Activated CD4-positive, alpha-beta T cell treated with anti-CD3 and anti-CD28 coated beads, Interleukin-2, amount 10 ng/mL, durations not matched to agents 7 days and 5 days (primary cell): ENCODE measurements at regions not wholly inside any gene's neighbourhood (a gene's known extent, or its start where the extent isn't known, plus 50 kb on each side); places are given as distances from the start of the nearest gene placed in this dataset.

Experiments used
- CTCF ChIA-PET: fragments of 350-600 bp; sonication (Branson Sonifier 250); formaldehyde crosslinking; loops from one replicate; lab custom pipeline; 2021; ENCODE audit warnings: antibody characterized with exemption; lab: Charles Lee
- POLR2A ChIA-PET: fragments of 350-600 bp; sonication (Branson Sonifier 250); formaldehyde crosslinking; loops from one replicate; lab custom pipeline; 2021; ENCODE audit warnings: antibody characterized with exemption; lab: Charles Lee
- DNase-seq: peaks from one replicate; pipeline ENCODE4 v3.0.0-alpha.2; 2020
- H3K27ac Mint-ChIP-seq: one replicate; pipeline ENCODE4 v1.8.0; 2021; ENCODE audit warnings: mild to moderate bottlenecking, moderate library complexity, mixed read lengths
- H3K27me3 Mint-ChIP-seq: one replicate; pipeline ENCODE4 v1.8.0; 2021; ENCODE audit warnings: mixed read lengths
- H3K36me3 Mint-ChIP-seq: one replicate; pipeline ENCODE4 v1.8.0; 2021; ENCODE audit warnings: low read depth, mixed read lengths
- H3K4me1 Mint-ChIP-seq: one replicate; pipeline ENCODE4 v1.8.0; 2021; ENCODE audit warnings: mixed read lengths
- H3K4me3 Mint-ChIP-seq: one replicate; pipeline ENCODE4 v1.8.0; 2021; ENCODE audit warnings: mild to moderate bottlenecking, moderate library complexity, mixed read lengths
- H3K9me3 Mint-ChIP-seq: one replicate; pipeline ENCODE4 v1.8.0; 2021; ENCODE audit warnings: mixed read lengths

GRCh38 chr3:159624616-159625015, 364.0 kb upstream of the IL12A start:
- Mint-ChIP-seq H3K36me3 (no peaks in the 10 kb centered on the region), H3K4me1 (no peaks in the 10 kb centered on the region), H3K27ac (no peak overlapping the region), H3K27me3 (no peaks in the 10 kb centered on the region), H3K4me3 (no peak overlapping the region), H3K9me3 (no peaks in the 10 kb centered on the region)
- ChIA-PET POLR2A (no interaction called here), CTCF (no interaction called here)
- DNase-seq = no peak

- POLR2A ChIA-PET = no interaction called here
- Mint-ChIP-seq H3K27ac (no peak overlapping the region), H3K4me1 (no peaks in the 10 kb centered on the region), H3K27me3 (no peaks in the 10 kb centered on the region), H3K4me3 (no peak overlapping the region), H3K9me3 (no peaks in the 10 kb centered on the region), H3K36me3 (no peaks in the 10 kb centered on the region)
- no peak for DNase-seq
- CTCF ChIA-PET = no interaction called here
These were observed 363.0 kb upstream of the IL12A start for GRCh38 chr3:159625594-159625993.

- ChIA-PET POLR2A (no interaction called here), CTCF (no interaction called here)
- Mint-ChIP-seq H3K4me1 (no peaks in the 10 kb centered on the region), H3K27ac (no peak overlapping the region), H3K27me3 (no peaks in the 10 kb centered on the region), H3K9me3 (no peaks in the 10 kb centered on the region), H3K36me3 (no peaks in the 10 kb centered on the region), H3K4me3 (no peak overlapping the region)
- no peak for DNase-seq
These were observed 362.0 kb upstream of the IL12A start for GRCh38 chr3:159626598-159626997.

GRCh38 chr3:159627229-159627628, 361.4 kb upstream of the IL12A start:
- Mint-ChIP-seq H3K27me3 (no peaks in the 10 kb centered on the region), H3K4me1 (no peaks in the 10 kb centered on the region), H3K36me3 (no peaks in the 10 kb centered on the region), H3K9me3 (no peaks in the 10 kb centered on the region), H3K27ac (no peak overlapping the region), H3K4me3 (no peak overlapping the region)
- DNase-seq = no peak
- ChIA-PET POLR2A (no interaction called here), CTCF (no interaction called here)

GRCh38 chr3:159627634-159628033, 361.0 kb upstream of the IL12A start:
- Mint-ChIP-seq H3K4me3 (no peak overlapping the region), H3K27ac (no peak overlapping the region), H3K4me1 (no peaks in the 10 kb centered on the region), H3K36me3 (no peaks in the 10 kb centered on the region), H3K27me3 (no peaks in the 10 kb centered on the region), H3K9me3 (no peaks in the 10 kb centered on the region)
- ChIA-PET POLR2A (no interaction called here), CTCF (no interaction called here)
- DNase-seq = no peak

GRCh38 chr3:159629329-159630084, 359.1 kb upstream of the IL12A start:
- DNase-seq = no peak
- ChIA-PET POLR2A (no interaction called here), CTCF (no interaction called here)
- Mint-ChIP-seq H3K4me1 (no peaks in the 10 kb centered on the region), H3K27ac (no peak overlapping the region), H3K4me3 (no peak overlapping the region), H3K27me3 (no peaks in the 10 kb centered on the region), H3K36me3 (no peaks in the 10 kb centered on the region), H3K9me3 (no peaks in the 10 kb centered on the region)

- Mint-ChIP-seq H3K9me3 (no peaks in the 10 kb centered on the region), H3K36me3 (no peaks in the 10 kb centered on the region), H3K4me3 (no peak overlapping the region), H3K27ac (no peak overlapping the region), H3K27me3 (no peaks in the 10 kb centered on the region), H3K4me1 (no peaks in the 10 kb centered on the region)
- ChIA-PET CTCF (no interaction called here), POLR2A (no interaction called here)
- no peak for DNase-seq
These were observed 357.4 kb upstream of the IL12A start for GRCh38 chr3:159631226-159631625.

GRCh38 chr3:159632128-159632527, 356.5 kb upstream of the IL12A start:
- Mint-ChIP-seq H3K27ac (no peak overlapping the region), H3K36me3 (no peaks in the 10 kb centered on the region), H3K9me3 (no peaks in the 10 kb centered on the region), H3K4me1 (no peaks in the 10 kb centered on the region), H3K4me3 (no peak overlapping the region), H3K27me3 (no peaks in the 10 kb centered on the region)
- no peak for DNase-seq
- ChIA-PET POLR2A (no interaction called here), CTCF (no interaction called here)

- no peaks in the 10 kb centered on the region for H3K27me3 Mint-ChIP-seq
- H3K27ac Mint-ChIP-seq = no peak overlapping the region
- CTCF ChIA-PET = no interaction called here
- POLR2A ChIA-PET = no interaction called here
- no peaks in the 10 kb centered on the region for H3K9me3 Mint-ChIP-seq
- H3K36me3 Mint-ChIP-seq = no peaks in the 10 kb centered on the region
- H3K4me1 Mint-ChIP-seq = no peaks in the 10 kb centered on the region
- no peak overlapping the region for H3K4me3 Mint-ChIP-seq
- DNase-seq = no peak
These were observed 355.8 kb upstream of the IL12A start for GRCh38 chr3:159632851-159633250.

- no peak overlapping the region for H3K27ac Mint-ChIP-seq
- H3K9me3 Mint-ChIP-seq = no peaks in the 10 kb centered on the region
- H3K36me3 Mint-ChIP-seq = no peaks in the 10 kb centered on the region
- H3K4me3 Mint-ChIP-seq = no peak overlapping the region
- CTCF ChIA-PET = no interaction called here
- no peaks in the 10 kb centered on the region for H3K27me3 Mint-ChIP-seq
- H3K4me1 Mint-ChIP-seq = no peaks in the 10 kb centered on the region
- no peak for DNase-seq
- POLR2A ChIA-PET = no interaction called here
These were observed 354.2 kb upstream of the IL12A start for GRCh38 chr3:159634483-159634882.

- Mint-ChIP-seq H3K36me3 (no peaks in the 10 kb centered on the region), H3K9me3 (no peaks in the 10 kb centered on the region), H3K4me1 (no peaks in the 10 kb centered on the region), H3K27ac (no peak overlapping the region), H3K27me3 (no peaks in the 10 kb centered on the region), H3K4me3 (no peak overlapping the region)
- ChIA-PET CTCF (no interaction called here), POLR2A (no interaction called here)
- DNase-seq = no peak
These were observed 353.5 kb upstream of the IL12A start for GRCh38 chr3:159635047-159635641.

- no peaks in the 10 kb centered on the region for H3K36me3 Mint-ChIP-seq
- no peaks in the 10 kb centered on the region for H3K4me1 Mint-ChIP-seq
- CTCF ChIA-PET = interaction anchor here (1.3 to 1.8 kb wide), 2 partner anchors 8 to 22 kb away, joined by 3 to 5 read pairs; no protein-coding TSS in a partner anchor
These were observed 350.6 kb upstream of the IL12A start for GRCh38 chr3:159637883-159638542.

GRCh38 chr3:159640225-159640624, 348.4 kb upstream of the IL12A start:
- no peak overlapping the region for H3K4me3 Mint-ChIP-seq
- CTCF ChIA-PET = no interaction called here
- no peaks in the 10 kb centered on the region for H3K27me3 Mint-ChIP-seq
- H3K27ac Mint-ChIP-seq = no peak overlapping the region
- no peaks in the 10 kb centered on the region for H3K4me1 Mint-ChIP-seq
- no peaks in the 10 kb centered on the region for H3K9me3 Mint-ChIP-seq
- H3K36me3 Mint-ChIP-seq = no peaks in the 10 kb centered on the region
- DNase-seq = no peak
- POLR2A ChIA-PET = no interaction called here

More at GRCh38 chr3:159637883-159638542, 350.6 kb upstream of the IL12A start:
- H3K4me3 Mint-ChIP-seq = no peak overlapping the region
- DNase-seq = no peak
- no peaks in the 10 kb centered on the region for H3K9me3 Mint-ChIP-seq
- no peaks in the 10 kb centered on the region for H3K27me3 Mint-ChIP-seq
- H3K27ac Mint-ChIP-seq = no peak overlapping the region
- POLR2A ChIA-PET = no interaction called here
